GM13976 (cell line): ENCODE measurements at regions not wholly inside any gene's neighbourhood (a gene's known extent, or its start where the extent isn't known, plus 50 kb on each side); places are given as distances from the start of the nearest gene placed in this dataset.

Source experiments
- DNase-seq: peaks from one replicate; pipeline ENCODE4 v3.0.0; 2012; ENCODE audit warnings: low spot score
- in situ Hi-C: fragments of 300-500 bp; cut with MboI; formaldehyde crosslinking; loops from one replicate; pipeline ENCODE4 v1.12.0; 2022; ENCODE audit warnings: low sequenced_read_pairs, mixed read lengths, inconsistent platforms; ENCODE audit not compliant: unreplicated experiment
- TF ChIP-seq, protein P1 (sequence below): IDR thresholded peaks from 2 replicates; pipeline ENCODE4 v1.5.1; 2012; ENCODE audit warnings: borderline replicate concordance, mild to moderate bottlenecking; ENCODE audit not compliant: insufficient read depth; ENCODE audit errors: extremely low read depth, missing control alignments, control extremely low read depth

DNA sequence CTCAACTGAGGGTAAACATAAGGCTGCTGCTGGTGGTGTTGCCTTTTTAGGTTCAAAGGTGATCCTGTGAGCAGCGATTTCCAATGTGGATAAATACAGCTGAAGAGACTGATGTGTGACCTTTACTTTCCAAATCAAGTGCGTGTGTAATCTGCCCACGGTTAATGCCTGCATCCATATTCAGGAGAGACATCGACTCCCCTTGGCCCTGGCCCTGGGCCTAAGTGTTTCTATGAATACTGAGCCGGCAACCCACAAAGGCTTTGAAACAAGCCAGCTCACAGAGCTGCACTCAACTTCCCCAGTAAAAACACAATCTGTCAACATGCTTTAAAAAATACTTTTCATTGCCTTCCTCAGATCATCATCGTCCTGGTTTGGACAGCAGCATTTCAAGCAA, 1026.6 kb downstream of the TMEM182 start:
- TF ChIP-seq, protein P1, sequence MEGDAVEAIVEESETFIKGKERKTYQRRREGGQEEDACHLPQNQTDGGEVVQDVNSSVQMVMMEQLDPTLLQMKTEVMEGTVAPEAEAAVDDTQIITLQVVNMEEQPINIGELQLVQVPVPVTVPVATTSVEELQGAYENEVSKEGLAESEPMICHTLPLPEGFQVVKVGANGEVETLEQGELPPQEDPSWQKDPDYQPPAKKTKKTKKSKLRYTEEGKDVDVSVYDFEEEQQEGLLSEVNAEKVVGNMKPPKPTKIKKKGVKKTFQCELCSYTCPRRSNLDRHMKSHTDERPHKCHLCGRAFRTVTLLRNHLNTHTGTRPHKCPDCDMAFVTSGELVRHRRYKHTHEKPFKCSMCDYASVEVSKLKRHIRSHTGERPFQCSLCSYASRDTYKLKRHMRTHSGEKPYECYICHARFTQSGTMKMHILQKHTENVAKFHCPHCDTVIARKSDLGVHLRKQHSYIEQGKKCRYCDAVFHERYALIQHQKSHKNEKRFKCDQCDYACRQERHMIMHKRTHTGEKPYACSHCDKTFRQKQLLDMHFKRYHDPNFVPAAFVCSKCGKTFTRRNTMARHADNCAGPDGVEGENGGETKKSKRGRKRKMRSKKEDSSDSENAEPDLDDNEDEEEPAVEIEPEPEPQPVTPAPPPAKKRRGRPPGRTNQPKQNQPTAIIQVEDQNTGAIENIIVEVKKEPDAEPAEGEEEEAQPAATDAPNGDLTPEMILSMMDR, result no peak
- in situ Hi-C loops, result no loop called here
- no peak for DNase-seq

DNA sequence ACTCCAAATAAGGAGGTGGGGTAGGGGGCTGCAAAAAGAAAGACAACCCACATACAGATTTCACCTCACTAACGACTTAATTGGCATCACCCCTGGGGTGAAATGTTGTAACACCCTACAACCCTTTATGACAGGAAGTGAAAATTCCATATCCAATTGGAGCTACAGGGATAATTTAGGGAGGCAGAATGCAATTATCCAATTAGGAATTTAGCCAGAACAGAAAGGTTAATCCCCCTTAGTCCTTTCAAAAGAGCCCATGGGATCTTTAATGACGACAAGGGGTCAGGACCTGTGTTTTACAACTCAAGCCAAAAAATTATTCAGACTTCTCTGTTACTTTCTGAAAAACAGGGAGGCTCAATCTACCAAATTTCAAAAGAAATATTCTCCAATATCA, 1027.1 kb downstream of the TMEM182 start:
- TF ChIP-seq, protein P1, result no peak
- DNase-seq, result no peak
- in situ Hi-C loops, result no loop called here

DNA sequence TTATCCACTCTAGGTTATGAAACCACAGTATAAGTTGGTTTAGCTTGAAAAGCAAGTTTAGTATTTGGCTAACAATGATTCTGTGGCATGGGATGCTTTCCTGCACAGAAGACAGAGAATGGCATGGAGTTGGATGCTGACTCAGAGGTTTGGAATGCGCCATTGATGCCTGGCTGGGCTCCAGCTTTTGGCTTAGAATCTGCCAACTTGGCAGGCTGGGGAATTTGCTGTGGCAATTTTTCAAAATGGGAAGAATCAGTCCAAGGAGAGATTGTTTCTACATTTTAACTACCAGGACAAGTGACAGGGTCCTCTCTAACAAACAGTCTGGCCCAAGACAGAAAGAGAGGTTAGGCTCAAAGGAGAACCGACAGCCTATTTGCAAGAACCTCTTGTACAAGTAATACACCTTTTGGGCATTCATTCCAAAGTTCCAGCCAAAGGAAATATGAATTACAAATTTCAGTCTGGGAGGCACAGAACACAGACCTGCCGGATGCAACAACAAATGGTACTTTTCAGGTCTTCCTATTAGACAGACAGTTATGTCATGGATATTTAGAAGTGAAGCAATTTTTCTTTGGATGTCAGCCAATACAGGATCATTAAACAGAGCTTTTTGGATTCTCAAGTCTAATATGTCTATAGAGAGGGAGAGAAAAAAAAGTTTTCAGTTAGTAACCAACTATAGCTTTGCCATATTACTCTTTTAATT, 1027.7 kb downstream of the TMEM182 start:
- no peak for DNase-seq
- TF ChIP-seq, protein P1, result no peak
- in situ Hi-C loops, result no loop called here

DNA sequence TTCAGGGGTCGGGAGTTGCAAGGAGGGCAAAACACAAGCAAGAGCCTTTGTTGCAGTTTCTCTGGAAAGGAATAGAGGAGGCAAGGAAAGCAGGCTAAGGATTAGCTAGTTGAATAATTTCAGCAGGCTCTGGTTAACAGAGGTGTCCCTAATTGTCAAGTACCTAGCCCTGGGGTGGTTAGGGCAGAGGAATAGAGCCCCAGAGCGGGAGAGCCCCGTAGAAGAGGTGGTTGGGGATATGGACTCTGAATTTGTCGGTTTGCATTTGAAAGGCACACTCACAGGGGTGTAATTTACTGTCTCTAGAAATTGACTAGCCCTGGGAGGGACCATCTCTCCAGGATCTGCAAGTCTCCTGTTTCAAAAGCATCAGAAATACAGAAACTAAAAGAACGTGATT, 1030.2 kb downstream of the TMEM182 start:
- TF ChIP-seq, protein P1, result no peak
- in situ Hi-C loops, result no loop called here
- DNase-seq, result no peak

DNA sequence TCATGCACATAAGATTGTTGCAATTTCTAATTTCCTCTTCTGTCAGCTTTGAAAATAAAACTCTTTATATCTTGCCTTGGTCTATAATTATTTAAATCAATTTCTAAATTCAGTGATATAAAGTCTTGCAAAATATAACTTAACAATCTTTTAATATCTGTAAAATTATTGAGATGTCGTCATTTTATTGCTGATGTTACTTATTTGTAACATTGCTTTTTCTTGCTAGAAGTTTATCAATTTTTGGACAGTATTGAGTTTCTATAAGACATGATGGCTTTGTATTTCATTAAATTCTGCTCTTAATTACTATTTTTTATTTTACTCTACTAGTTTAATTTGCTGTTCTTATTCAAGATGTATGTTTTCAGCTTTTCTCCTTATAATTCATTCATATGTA, 1036.5 kb downstream of the TMEM182 start:
- in situ Hi-C loops, result no loop called here
- TF ChIP-seq, protein P1, result no peak
- DNase-seq, result no peak

DNA sequence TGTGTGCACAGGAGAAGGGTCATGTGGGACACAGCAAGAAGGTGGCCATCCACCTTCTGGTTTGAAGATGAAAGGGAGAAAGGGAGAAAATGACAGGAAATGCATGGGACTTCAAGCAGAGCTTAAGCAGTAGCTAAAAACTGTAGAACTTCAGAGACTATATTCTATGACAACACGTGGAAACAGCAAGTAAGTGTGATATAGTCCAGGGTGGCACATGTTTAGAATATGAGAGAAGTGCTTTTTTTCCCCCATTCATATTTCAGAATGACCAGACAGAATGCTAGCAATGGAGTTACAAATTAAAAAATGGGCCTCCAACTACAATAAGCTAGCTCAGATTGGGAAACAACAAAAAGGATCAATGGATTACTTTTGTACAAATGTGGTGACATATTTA, 1042.2 kb downstream of the TMEM182 start:
- no peak for DNase-seq
- in situ Hi-C loops, result no loop called here
- TF ChIP-seq, protein P1, result no peak

DNA sequence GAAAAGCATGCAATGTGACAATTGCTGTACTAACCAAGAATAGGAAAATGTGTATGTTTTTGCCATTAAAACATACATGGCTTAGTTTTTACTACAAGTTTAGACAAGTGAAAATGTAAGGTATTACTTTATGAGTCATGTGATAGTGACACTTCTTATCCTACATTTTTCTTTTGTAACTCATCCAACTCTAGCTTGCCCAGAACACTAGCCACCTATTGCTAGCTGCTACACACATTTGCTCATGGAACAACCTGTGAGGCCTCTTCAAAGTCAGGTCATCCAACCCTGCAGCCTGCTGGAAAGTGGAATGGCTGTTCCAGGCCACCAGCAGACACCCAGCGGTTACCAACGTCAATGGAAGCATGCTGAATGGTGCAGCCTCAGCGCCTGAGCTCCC, 1043.9 kb downstream of the TMEM182 start:
- TF ChIP-seq, protein P1, result no peak
- in situ Hi-C loops, result no loop called here
- DNase-seq, result no peak
